K562 (cell line): ENCODE measurements at regions not wholly inside any gene's neighbourhood (a gene's known extent, or its start where the extent isn't known, plus 50 kb on each side); places are given as distances from the start of the nearest gene placed in this dataset.

Experiments
- ATAC-seq: fragments of 200-7000 bp; cut with Tn5 transposase; 3 replicates; pipeline ENCODE4 v1.9.1; 2020; ENCODE audit warnings: moderate library complexity
- BruUV-seq: library from RNA; stranded (reverse); fragments of 400-500 nt; replicated peaks from 2 replicates; lab custom pipeline; 2021; lab: Mats Ljungman, UMichigan
- CTCF ChIA-PET: fragments of 300-600 bp; formaldehyde crosslinking; extraction: SDS; loops from one replicate; lab custom pipeline; 2021; ENCODE audit warnings: low intra/inter-chr PET ratio; lab: Yijun Ruan, JAX
- POLR2A ChIA-PET: fragments of 300-600, 350-650 bp; sonication (Branson Sonifier 250); formaldehyde crosslinking; extraction: SDS; loops from one replicate; lab custom pipeline; 2021; ENCODE audit warnings: antibody characterized with exemption, inconsistent platforms; lab: Yijun Ruan, JAX
- DNase-seq, 4 experiments: peaks; one replicate each; pipeline versions ENCODE4 v3.0.0 to v3.0.0-alpha.2; 2011 to 2018; ENCODE audit warnings: low spot score in 3 of 4, mixed read lengths in 3 of 4; ENCODE audit errors: extremely low read depth in 1 of 4
- FAIRE-seq: peaks from 2 replicates; lab custom pipeline; 2011; peaks lifted over from hg19 to GRCh38; lab: Jason Lieb, UNC
- H2AFZ ChIP-seq: 2 replicates; pipeline ENCODE4 v1.6.0; 2011; ENCODE audit warnings: low read depth, low read length, control low read depth, inconsistent platforms
- H3K27ac ChIP-seq: fragments of 200-600 bp; 3 replicates; pipeline ENCODE4 v1.8.0; 2011; ENCODE audit warnings: low read depth, mild to moderate bottlenecking, control low read depth, inconsistent platforms, low read length, moderate library complexity, mixed read lengths; ENCODE audit errors: extremely low read depth
- H3K27me3 ChIP-seq, 2 experiments: fragments of 300-600 bp in 1 of 2; 2 replicates in 1 of 2; 3 replicates in 1 of 2; pipeline versions ENCODE4 v1.6.0 to v1.8.0; 2011; ENCODE audit warnings: inconsistent platforms in 2 of 2, low read length in 2 of 2, mild to moderate bottlenecking in 1 of 2, mixed read lengths in 1 of 2, moderate library complexity in 1 of 2; ENCODE audit not compliant: control insufficient read depth in 2 of 2, insufficient read depth in 2 of 2
- H3K36me3 ChIP-seq: fragments of 300-600 bp; 3 replicates; pipeline ENCODE4 v1.8.0; 2011; ENCODE audit warnings: mild to moderate bottlenecking, low read length, inconsistent platforms; ENCODE audit not compliant: control insufficient read depth, insufficient read depth
- H3K4me1 ChIP-seq, 2 experiments: fragments of 200-600 bp in 1 of 2; replicated peaks in 1 of 2; 2 replicates in 1 of 2; 3 replicates in 1 of 2; pipeline versions ENCODE4 v1.5.1 to v1.8.0; 2011; ENCODE audit warnings: inconsistent platforms in 2 of 2, low read length in 2 of 2, mild to moderate bottlenecking in 1 of 2, mixed read lengths in 1 of 2, moderate library complexity in 1 of 2; ENCODE audit not compliant: control insufficient read depth in 2 of 2, insufficient read depth in 2 of 2
- H3K4me2 ChIP-seq: 2 replicates; pipeline ENCODE4 v1.6.1; 2011; ENCODE audit warnings: low read length, control low read depth, inconsistent platforms, mixed read lengths; ENCODE audit not compliant: insufficient read depth
- H3K4me3 ChIP-seq: fragments of 200-600 bp; sonication (generic), shearing (Covaris generic); 2 replicates; pipeline ENCODE4 v1.5.1; 2016; ENCODE audit warnings: control low read depth, inconsistent platforms
- H3K79me2 ChIP-seq: fragments of 200-600 bp; 3 replicates; pipeline ENCODE4 v1.8.0; 2011; ENCODE audit warnings: low read length, inconsistent platforms; ENCODE audit not compliant: control insufficient read depth, insufficient read depth
- H3K9ac ChIP-seq, 2 experiments: 2 replicates each; pipeline versions ENCODE4 v1.6.0 to v1.6.1; 2011; ENCODE audit warnings: low read depth in 2 of 2, low read length in 2 of 2, control low read depth in 1 of 2, inconsistent platforms in 1 of 2, mild to moderate bottlenecking in 1 of 2, mixed read lengths in 1 of 2; ENCODE audit not compliant: insufficient read depth in 1 of 2
- H3K9me1 ChIP-seq: one replicate; pipeline ENCODE4 v1.6.0; 2011; ENCODE audit warnings: inconsistent platforms, mild to moderate bottlenecking, low read length, moderate library complexity; ENCODE audit not compliant: control insufficient read depth, insufficient read depth
- H3K9me3 ChIP-seq: replicated peaks from 2 replicates; pipeline ENCODE4 v1.5.1; 2011; ENCODE audit warnings: low read depth, low read length, inconsistent platforms; ENCODE audit not compliant: control insufficient read depth, insufficient read depth
- H4K20me1 ChIP-seq: replicated peaks from 2 replicates; pipeline ENCODE4 v1.6.1; 2011; ENCODE audit warnings: low read length, inconsistent platforms, mixed read lengths; ENCODE audit not compliant: control insufficient read depth, insufficient read depth
- BMI1 ChIP-seq: fragments of 150-350 bp; IDR thresholded peaks from 2 replicates; pipeline ENCODE4 v1.6.1; 2014; ENCODE audit warnings: low read length
- CHD2 ChIP-seq: IDR thresholded peaks from 2 replicates; pipeline ENCODE4 v1.6.1; 2011; ENCODE audit warnings: low read depth, low read length
- FOXK2 ChIP-seq, 2 experiments: fragments of 450-650 bp; IDR thresholded peaks in 1 of 2; conservative IDR thresholded peaks in 1 of 2; 2 replicates each; pipeline ENCODE4 v1.6.1; 2016; ENCODE audit warnings: low read depth in 2 of 2, mild to moderate bottlenecking in 1 of 2
- MCM5 ChIP-seq: fragments of 450-650 bp; IDR thresholded peaks from 2 replicates; pipeline ENCODE4 v1.6.1; 2016; ENCODE audit warnings: low read depth
- MTA2 ChIP-seq: fragments of 450-650 bp; IDR thresholded peaks from 2 replicates; pipeline ENCODE4 v1.6.1; 2016; ENCODE audit warnings: low read depth
- POLR2AphosphoS2 ChIP-seq: IDR thresholded peaks from 2 replicates; pipeline ENCODE4 v1.6.1; 2012; ENCODE audit warnings: low read length, improper control_type of control experiment
- RAD21 ChIP-seq, 2 experiments: fragments of 250-450 bp in 1 of 2; fragments of 450-650 bp in 1 of 2; sonication (Bioruptor Pico) in 1 of 2; formaldehyde crosslinking in 1 of 2; IDR thresholded peaks in 1 of 2; conservative IDR thresholded peaks in 1 of 2; 2 replicates each; pipeline versions ENCODE4 v1.4.0 to v1.8.0; 2020 to 2022; ENCODE audit warnings: mild to moderate bottlenecking in 2 of 2, moderate library complexity in 1 of 2
- SREBF1 ChIP-seq: fragments of 150-350 bp; IDR thresholded peaks from 2 replicates; pipeline ENCODE4 v1.6.1; 2014; ENCODE audit warnings: antibody characterized with exemption, low read depth, low read length, borderline replicate concordance
- ZNF165 ChIP-seq: fragments of 250-450 bp; sonication (Bioruptor Pico); IDR thresholded peaks from 2 replicates; pipeline ENCODE4 v1.4.0; 2020; ENCODE audit warnings: borderline replicate concordance
- ZNF253 ChIP-seq: fragments of 250-450 bp; sonication (Bioruptor Pico); conservative IDR thresholded peaks from 2 replicates; pipeline ENCODE4 v1.6.1; 2021; ENCODE audit warnings: mild to moderate bottlenecking
- WGBS: fragments of 100-300 bp; shearing (Covaris generic); methylation state at CpG from one replicate; pipeline ENCODE4 v1.1.6; 2016; ENCODE audit warnings: low coverage, mixed read lengths; ENCODE audit not compliant: insufficient coverage; ENCODE audit errors: missing lambda C conversion rate; 5-methylcytosine and 5-hydroxymethylcytosine counted together
- in situ Hi-C: fragments of 300-500 bp; cut with MboI; formaldehyde crosslinking; loops from 4 replicates; pipeline ENCODE4 v1.15.0; 2018; ENCODE audit warnings: inconsistent platforms, mixed read lengths
- intact Hi-C: fragments of 100-400 bp; cut with micrococcal nuclease; formaldehyde crosslinking; loops from 2 replicates; pipeline ENCODE4 v1.14.2; 2022
- TF ChIP-seq, protein P1 (sequence below): fragments of 250-450 bp; sonication (Bioruptor Pico); IDR thresholded peaks from 2 replicates; pipeline ENCODE4 v1.6.1; 2021; ENCODE audit warnings: mild to moderate bottlenecking
- TF ChIP-seq, protein P2 (sequence below): sonication (generic); formaldehyde crosslinking; IDR thresholded peaks from 2 replicates; pipeline ENCODE4 v1.8.0; 2022; ENCODE audit warnings: mild to moderate bottlenecking, missing genetic modification reagents

DNA sequence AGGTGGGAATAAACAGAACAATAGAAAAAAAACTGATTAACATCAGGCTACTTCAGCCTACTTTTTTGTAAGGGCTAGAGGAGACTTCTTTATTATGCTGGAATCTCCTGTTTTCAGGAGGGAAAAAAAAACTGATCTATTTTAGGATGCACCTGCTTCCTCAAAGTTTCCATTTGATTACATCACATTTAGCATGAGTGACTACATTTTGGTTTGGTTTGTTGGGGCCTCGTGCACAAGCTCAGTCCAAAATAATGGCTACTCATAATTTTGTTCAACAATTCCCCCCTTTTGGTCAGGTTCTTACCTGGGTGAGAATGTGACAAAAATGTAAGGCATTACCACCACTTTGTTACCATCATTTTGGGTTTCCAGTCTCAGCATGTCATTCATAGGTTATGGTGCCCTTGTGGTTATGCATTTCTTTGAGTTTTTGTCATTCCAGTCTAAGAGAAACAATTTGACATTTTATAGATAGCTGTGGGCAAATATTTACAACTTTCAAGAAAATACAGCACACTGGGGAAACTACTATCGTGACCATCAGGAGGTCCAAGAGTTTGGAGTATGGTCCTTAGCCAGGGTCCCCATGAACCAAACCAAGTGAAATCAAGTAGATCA, 93.6 kb upstream of the ATP11B start (continued):
- TF ChIP-seq BMI1 (no peak), FOXK2 (conservative IDR thresholded peaks at IDR 0.05 in 1 of 2, IDR thresholded peaks at IDR 0.05 in 1 of 2; ENCODE audit: low read depth in 2 of 2) (no peak), MTA2 (no peak), RAD21 (CRISPR knock-in tag; conservative IDR thresholded peaks at IDR 0.05 in 1 of 2, IDR thresholded peaks at IDR 0.05 in 1 of 2) (no peak), CHD2 (no peak), ZNF253 (CRISPR knock-in tag) (no peak), SREBF1 (no peak)
- TF ChIP-seq, protein P1, sequence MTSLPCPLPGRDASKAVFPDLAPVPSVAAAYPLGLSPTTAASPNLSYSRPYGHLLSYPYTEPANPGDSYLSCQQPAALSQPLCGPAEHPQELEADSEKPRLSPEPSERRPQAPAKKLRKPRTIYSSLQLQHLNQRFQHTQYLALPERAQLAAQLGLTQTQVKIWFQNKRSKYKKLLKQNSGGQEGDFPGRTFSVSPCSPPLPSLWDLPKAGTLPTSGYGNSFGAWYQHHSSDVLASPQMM (CRISPR knock-in tag) = no peak
- TF ChIP-seq, protein P2, sequence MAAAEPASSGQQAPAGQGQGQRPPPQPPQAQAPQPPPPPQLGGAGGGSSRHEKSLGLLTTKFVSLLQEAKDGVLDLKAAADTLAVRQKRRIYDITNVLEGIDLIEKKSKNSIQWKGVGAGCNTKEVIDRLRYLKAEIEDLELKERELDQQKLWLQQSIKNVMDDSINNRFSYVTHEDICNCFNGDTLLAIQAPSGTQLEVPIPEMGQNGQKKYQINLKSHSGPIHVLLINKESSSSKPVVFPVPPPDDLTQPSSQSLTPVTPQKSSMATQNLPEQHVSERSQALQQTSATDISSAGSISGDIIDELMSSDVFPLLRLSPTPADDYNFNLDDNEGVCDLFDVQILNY (CRISPR knock-in tag) = no peak

DNA sequence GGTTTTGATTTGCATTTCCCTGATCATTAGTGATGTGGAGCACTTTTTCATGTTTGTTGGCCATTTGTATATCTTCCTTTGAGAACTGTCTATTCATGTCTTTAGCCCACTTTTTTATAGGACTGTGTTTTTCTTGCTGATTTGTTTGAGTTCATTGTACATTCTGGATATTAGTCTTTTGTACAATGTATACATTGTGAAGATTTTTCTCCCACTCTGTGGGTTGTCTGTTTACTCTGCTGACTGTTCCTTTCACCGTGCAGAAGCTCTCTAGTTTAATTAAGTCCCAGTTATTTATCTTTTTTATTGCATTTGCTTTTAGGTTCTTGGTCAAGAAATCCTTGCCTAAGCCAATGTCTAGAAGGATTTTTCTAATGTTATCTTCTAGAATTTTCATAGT, 91.1 kb upstream of the ATP11B start:
- Histone ChIP-seq H3K27me3 (peaks cover 0 to 3% of the 10 kb centered on the region in 2 experiments; a peak in 1 of 5 replicates), H3K79me2 (no peaks in the 10 kb centered on the region), H2AFZ (no peak overlapping the region), H4K20me1 (no peaks in the 10 kb centered on the region), H3K4me1 (peaks cover 5 to 6% of the 10 kb centered on the region in 2 experiments; a peak in 2 of 5 replicates), H3K36me3 (no peaks in the 10 kb centered on the region), H3K9me3 (no peaks in the 10 kb centered on the region; the same call in 1 of the 2 replicates), H3K9ac (no peak overlapping the region), H3K9me1 (no peaks in the 10 kb centered on the region), H3K27ac (no peak overlapping the region), H3K4me3 (no peak overlapping the region), H3K4me2 (no peak overlapping the region)
- ChIA-PET CTCF (no interaction called here), POLR2A (no interaction called here)
- in situ Hi-C loops = no loop called here
- intact Hi-C loops = no loop called here
- WGBS = 0% methylated on average over 1 of the region's 1 CpG
- DNase-seq = no peak
- FAIRE-seq = no peak
- no peak for ATAC-seq
- no TSS peak for BruUV-seq
- TF ChIP-seq ZNF165 (CRISPR knock-in tag) (no peak), POLR2AphosphoS2 (no peak), MCM5 (no peak)
